ENCODE measurements at regions not wholly inside any gene's neighbourhood (a gene's known extent, or its start where the extent isn't known, plus 50 kb on each side); places are given as distances from the start of the nearest gene placed in this dataset.
"Not testable (repeated sequence)": the region's sequence is repeated elsewhere in the genome, so short reads cannot be mapped to it uniquely, and the experiment has no call there.

DNA sequence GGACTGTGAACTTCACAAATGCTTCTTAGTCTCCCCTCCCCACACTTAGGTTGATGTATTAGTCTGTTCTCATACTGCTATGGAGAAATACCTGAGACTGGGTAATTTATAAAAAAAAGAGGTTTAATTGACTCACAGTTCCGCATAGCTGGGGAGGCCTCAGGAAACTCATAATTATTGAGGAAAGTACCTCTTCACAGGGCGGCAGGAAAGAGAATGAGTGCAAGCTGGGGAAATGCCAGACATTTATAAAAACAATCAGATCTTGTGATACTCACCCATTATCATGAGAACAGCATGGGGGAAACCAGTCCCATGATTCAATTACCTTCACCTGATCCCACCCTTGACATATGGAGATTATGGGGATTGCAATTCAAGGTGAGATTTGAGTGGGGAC is 178.8 kb downstream of the SLC38A4 start:
- H3K36me3 Mint-ChIP-seq, result peaks cover 3 to 11% (median 6%) of the 10 kb centered on the region in 3 donors
- no peaks in the 10 kb centered on the region for H3K27me3 Mint-ChIP-seq
- H3K4me1 Mint-ChIP-seq, result peaks cover 2 to 10% (median 3%) of the 10 kb centered on the region in 4 donors
- ATAC-seq (no peak), DNase-seq (no peak)
- POLR2A ChIA-PET, result no interaction called here
- no peak overlapping the region for H3K27ac Mint-ChIP-seq
- H3K4me3 Mint-ChIP-seq, result no peak overlapping the region
- peaks cover 0 to 17% (median 7%) of the 10 kb centered on the region in 9 donors for H3K9me3 Mint-ChIP-seq

- ATAC-seq, H3K4me3 Mint-ChIP-seq, DNase-seq, H3K27ac Mint-ChIP-seq, H3K4me1 Mint-ChIP-seq, POLR2A ChIA-PET, H3K27me3 Mint-ChIP-seq: not testable (repeated sequence)
- Mint-ChIP-seq H3K9me3 (peaks cover 13 to 50% (median 48%) of the 10 kb centered on the region in 9 donors), H3K36me3 (peaks cover 0 to 43% (median 35%) of the 10 kb centered on the region in 3 donors)
Observed at GRCh38 chr12:46641649-46642048, 184.1 kb downstream of the SLC38A4 start.

GRCh38 chr12:46635818-46636217 is 190.0 kb downstream of the SLC38A4 start:
- Mint-ChIP-seq H3K27ac (no peak overlapping the region), H3K9me3 (peaks cover 14 to 60% (median 44%) of the 10 kb centered on the region in 9 donors), H3K4me1 (peaks cover 0 to 5% (median 2%) of the 10 kb centered on the region in 4 donors), H3K27me3 (no peaks in the 10 kb centered on the region), H3K4me3 (no peak overlapping the region), H3K36me3 (peaks cover 5 to 63% (median 54%) of the 10 kb centered on the region in 3 donors)
- POLR2A ChIA-PET, result no interaction called here
- DNase-seq, result no peak
- no peak for ATAC-seq

GRCh38 chr12:46629331-46630229 is 196.2 kb downstream of the SLC38A4 start:
- peaks cover 5 to 14% (median 8%) of the 10 kb centered on the region in 4 donors for H3K4me1 Mint-ChIP-seq
- H3K36me3 Mint-ChIP-seq, result peaks cover 3 to 18% (median 12%) of the 10 kb centered on the region in 3 donors
- no peaks in the 10 kb centered on the region for H3K27me3 Mint-ChIP-seq
- H3K4me3 Mint-ChIP-seq, result no peak overlapping the region
- peak overlapping the region in 2 of 10 donors; percentile 23 to 68 for H3K27ac Mint-ChIP-seq
- DNase-seq, result no peak
- no peak for ATAC-seq
- POLR2A ChIA-PET, result interaction anchor here (0.7 kb wide), 1 partner anchor 12 kb away, joined by 3 read pairs; no protein-coding TSS in a partner anchor
- peaks cover 2 to 23% (median 4%) of the 10 kb centered on the region in 9 donors for H3K9me3 Mint-ChIP-seq

GRCh38 chr12:46628176-46628575 is 197.6 kb downstream of the SLC38A4 start:
- Mint-ChIP-seq H3K27ac (peak overlapping the region in 1 of 10 donors; percentile 32), H3K27me3 (no peaks in the 10 kb centered on the region), H3K9me3 (peaks cover 0 to 9% (median 0%) of the 10 kb centered on the region in 9 donors), H3K4me3 (no peak overlapping the region), H3K36me3 (peaks cover 0 to 9% (median 3%) of the 10 kb centered on the region in 3 donors), H3K4me1 (peaks cover 8 to 15% (median 11%) of the 10 kb centered on the region in 4 donors)
- no peak for DNase-seq
- POLR2A ChIA-PET, result no interaction called here
- ATAC-seq, result no peak

GRCh38 chr12:46627686-46628085 is 198.1 kb downstream of the SLC38A4 start:
- no peak overlapping the region for H3K4me3 Mint-ChIP-seq
- no peaks in the 10 kb centered on the region for H3K27me3 Mint-ChIP-seq
- DNase-seq, result no peak
- H3K9me3 Mint-ChIP-seq, result peaks cover 0 to 4% (median 0%) of the 10 kb centered on the region in 9 donors
- no peak for ATAC-seq
- H3K4me1 Mint-ChIP-seq, result peaks cover 8 to 15% (median 11%) of the 10 kb centered on the region in 4 donors
- no peak overlapping the region for H3K27ac Mint-ChIP-seq
- POLR2A ChIA-PET, result no interaction called here
- peaks cover 0 to 6% (median 3%) of the 10 kb centered on the region in 3 donors for H3K36me3 Mint-ChIP-seq

DNA sequence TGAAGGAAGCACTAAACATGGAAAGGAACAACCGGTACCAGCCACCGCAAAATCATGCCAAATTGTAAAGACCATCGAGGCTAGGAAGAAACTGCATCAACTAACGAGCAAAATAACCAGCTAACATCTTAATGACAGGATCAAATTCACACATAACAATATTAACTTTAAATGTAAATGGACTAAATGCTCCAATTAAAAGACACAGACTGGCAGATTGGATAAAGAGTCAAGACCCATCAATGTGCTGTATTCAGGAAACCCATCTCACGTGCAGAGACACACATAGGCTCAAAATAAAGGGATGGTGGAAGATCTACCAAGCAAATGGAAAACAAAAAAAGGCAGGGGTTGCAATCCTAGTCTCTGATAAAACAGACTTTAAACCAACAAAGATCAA is 206.3 kb downstream of the SLC38A4 start:
- H3K4me1 Mint-ChIP-seq, H3K27me3 Mint-ChIP-seq, H3K4me3 Mint-ChIP-seq, ATAC-seq, H3K27ac Mint-ChIP-seq, DNase-seq, POLR2A ChIA-PET: not testable (repeated sequence)
- Mint-ChIP-seq H3K36me3 (peaks cover 0 to 13% (median 2%) of the 10 kb centered on the region in 3 donors), H3K9me3 (peaks cover 0 to 31% (median 12%) of the 10 kb centered on the region in 9 donors)

- H3K27me3 Mint-ChIP-seq, ATAC-seq, H3K4me1 Mint-ChIP-seq, DNase-seq, H3K27ac Mint-ChIP-seq, H3K4me3 Mint-ChIP-seq: not testable (repeated sequence)
- peaks cover 0 to 29% (median 12%) of the 10 kb centered on the region in 9 donors for H3K9me3 Mint-ChIP-seq
- POLR2A ChIA-PET, result interaction anchor here (0.6 kb wide), 1 partner anchor 12 kb away, joined by 3 read pairs; no protein-coding TSS in a partner anchor
- H3K36me3 Mint-ChIP-seq, result peaks cover 0 to 20% (median 5%) of the 10 kb centered on the region in 3 donors
Observed at GRCh38 chr12:46617737-46618136, 208.1 kb downstream of the SLC38A4 start.

DNA sequence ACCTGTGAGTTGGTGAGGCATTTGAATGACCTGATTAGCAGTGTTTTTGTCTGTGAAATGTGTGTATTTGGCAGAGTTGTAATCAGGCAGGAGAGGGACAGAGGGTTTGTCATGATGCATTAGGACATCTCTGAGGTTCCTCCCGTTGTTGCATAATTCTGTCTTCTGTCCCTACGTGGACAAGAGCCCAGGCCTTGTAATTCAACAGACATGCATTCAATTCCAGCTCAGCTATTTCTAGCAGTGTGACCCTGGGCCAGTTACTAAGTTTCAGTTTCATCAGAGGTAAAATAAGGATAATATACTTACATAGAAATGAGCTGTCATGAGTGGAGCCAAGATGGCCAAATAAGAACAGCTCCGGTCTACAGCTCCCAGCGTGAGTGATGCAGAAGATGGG is 208.6 kb downstream of the SLC38A4 start:
- no peak for ATAC-seq
- Mint-ChIP-seq H3K4me1 (peaks cover 6 to 14% (median 11%) of the 10 kb centered on the region in 4 donors), H3K27ac (no peak overlapping the region), H3K9me3 (peaks cover 0 to 27% (median 12%) of the 10 kb centered on the region in 9 donors), H3K36me3 (peaks cover 0 to 21% (median 5%) of the 10 kb centered on the region in 3 donors), H3K4me3 (no peak overlapping the region), H3K27me3 (no peaks in the 10 kb centered on the region)
- no peak for DNase-seq
- POLR2A ChIA-PET, result interaction anchor here (0.6 kb wide), 1 partner anchor 12 kb away, joined by 3 read pairs; no protein-coding TSS in a partner anchor

DNA sequence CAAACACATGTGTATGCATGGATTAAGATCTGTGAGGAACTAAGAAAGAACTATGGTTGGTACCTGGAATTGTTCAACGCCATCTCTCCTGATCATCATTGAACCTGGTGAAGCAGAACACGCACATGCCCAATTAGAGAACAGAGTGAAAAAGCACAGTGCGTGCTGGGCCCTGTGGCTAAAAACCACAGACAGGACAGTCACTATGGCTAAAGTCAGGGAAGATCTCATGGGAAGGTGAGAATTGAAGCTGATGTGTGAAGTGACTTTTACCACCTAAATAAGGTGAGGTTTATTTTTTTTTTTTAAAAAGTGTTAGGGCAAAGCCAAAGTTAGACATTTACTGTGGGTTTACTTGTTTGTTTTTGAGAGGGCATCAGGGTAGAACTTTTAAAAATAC is 215.0 kb downstream of the SLC38A4 start:
- Mint-ChIP-seq H3K27me3 (no peaks in the 10 kb centered on the region), H3K9me3 (peaks cover 0 to 15% (median 2%) of the 10 kb centered on the region in 9 donors), H3K4me3 (peak overlapping the region in 1 of 10 donors; percentile 28), H3K36me3 (peaks cover under 1 to 24% (median 3%) of the 10 kb centered on the region in 3 donors), H3K27ac (peak overlapping the region in 5 of 10 donors; percentile 36 to 84 (median 53)), H3K4me1 (peaks cover 35 to 52% (median 47%) of the 10 kb centered on the region in 4 donors)
- ATAC-seq, result no peak
- no peak for DNase-seq
- POLR2A ChIA-PET, result interaction anchor here (1.3 to 1.7 kb wide), 2 partner anchors 27 to 239 kb away, joined by 3 read pairs; no protein-coding TSS in a partner anchor

DNA sequence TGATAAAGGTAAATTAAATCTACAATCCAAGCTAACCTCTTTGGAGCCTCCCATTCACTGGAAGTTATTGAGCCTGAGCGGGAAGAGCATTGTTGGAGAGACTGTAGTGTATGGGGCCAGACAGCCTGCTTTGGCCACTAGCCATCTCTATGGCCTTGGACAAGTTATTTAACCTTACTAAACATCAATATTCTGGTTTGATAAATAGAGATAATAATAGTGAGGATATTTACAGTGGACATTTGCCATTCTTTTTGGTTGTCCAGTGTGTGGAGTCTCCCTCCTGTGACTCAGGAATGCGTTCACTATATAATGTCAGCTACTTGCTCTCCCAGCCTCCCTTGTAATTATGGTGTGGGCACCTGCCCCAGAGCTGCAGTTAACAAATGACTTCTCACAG is 216.1 kb downstream of the SLC38A4 start:
- POLR2A ChIA-PET, result interaction anchor here (0.6 to 2.5 kb wide), 8 partner anchors 11 to 451 kb away, joined by 4 to 26 read pairs (median 6); partner anchors contain the start of gene SLC38A1
- H3K36me3 Mint-ChIP-seq, result peaks cover 3 to 22% (median 7%) of the 10 kb centered on the region in 3 donors
- H3K27me3 Mint-ChIP-seq, result no peaks in the 10 kb centered on the region
- H3K4me3 Mint-ChIP-seq, result peak overlapping the region in 9 of 10 donors; percentile 48 to 87 (median 76)
- peaks cover 40 to 58% (median 48%) of the 10 kb centered on the region in 4 donors for H3K4me1 Mint-ChIP-seq
- no peak for DNase-seq
- ATAC-seq, result no peak
- peaks cover 0 to 20% (median 3%) of the 10 kb centered on the region in 9 donors for H3K9me3 Mint-ChIP-seq
- H3K27ac Mint-ChIP-seq, result peak overlapping the region; percentile 54 to 94 (median 84)

DNA sequence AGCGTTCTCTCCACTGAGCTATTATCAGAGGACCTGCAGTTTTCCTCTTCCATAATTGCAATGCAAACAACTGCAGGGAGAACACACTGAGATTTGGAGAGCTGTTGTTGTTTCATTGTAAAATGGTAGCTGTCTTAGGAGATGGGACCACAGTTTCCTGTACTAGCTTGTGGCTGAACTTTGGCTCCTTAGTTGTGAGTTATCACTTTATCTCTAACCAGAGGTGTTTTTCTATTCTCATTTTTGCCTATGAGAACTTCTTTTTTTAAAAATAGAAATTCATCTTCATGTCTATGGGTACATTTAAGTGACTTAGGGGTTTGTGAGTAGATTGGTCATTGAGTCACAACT is 216.5 kb downstream of the SLC38A4 start:
- H3K27me3 Mint-ChIP-seq, result no peaks in the 10 kb centered on the region
- H3K36me3 Mint-ChIP-seq, result peaks cover 2 to 20% (median 11%) of the 10 kb centered on the region in 3 donors
- peak overlapping the region in 9 of 10 donors; percentile 48 to 87 (median 76) for H3K4me3 Mint-ChIP-seq
- ATAC-seq, result peak; percentile 87 to 94
- POLR2A ChIA-PET, result interaction anchor here (0.6 to 2.5 kb wide), 8 partner anchors 10 to 450 kb away, joined by 4 to 26 read pairs (median 6); partner anchors contain the start of gene SLC38A1
- peaks cover 0 to 23% (median 4%) of the 10 kb centered on the region in 9 donors for H3K9me3 Mint-ChIP-seq
- peak in 3 of 10 donors; percentile 35 to 62 (median 60) for DNase-seq
- H3K4me1 Mint-ChIP-seq, result peaks cover 41 to 62% (median 48%) of the 10 kb centered on the region in 4 donors
- peak overlapping the region; percentile 54 to 94 (median 84) for H3K27ac Mint-ChIP-seq

Measured in naive thymus-derived CD8-positive, alpha-beta T cell (primary cell).